Stimulated activated CD8-positive, alpha-beta memory T cell treated with anti-CD3 and anti-CD28 coated beads, Interleukin-7, amount 100 ng/mL, for 24 hours (primary cell): ENCODE measurements at regions not wholly inside any gene's neighbourhood (a gene's known extent, or its start where the extent isn't known, plus 50 kb on each side); places are given as distances from the start of the nearest gene placed in this dataset.
"Not testable (repeated sequence)": the region's sequence is repeated elsewhere in the genome, so short reads cannot be mapped to it uniquely, and the experiment has no call there.

Experiments
- DNase-seq: peaks from one replicate; pipeline ENCODE4 v3.0.0-alpha.2; 2020; ENCODE audit warnings: low read depth

DNA sequence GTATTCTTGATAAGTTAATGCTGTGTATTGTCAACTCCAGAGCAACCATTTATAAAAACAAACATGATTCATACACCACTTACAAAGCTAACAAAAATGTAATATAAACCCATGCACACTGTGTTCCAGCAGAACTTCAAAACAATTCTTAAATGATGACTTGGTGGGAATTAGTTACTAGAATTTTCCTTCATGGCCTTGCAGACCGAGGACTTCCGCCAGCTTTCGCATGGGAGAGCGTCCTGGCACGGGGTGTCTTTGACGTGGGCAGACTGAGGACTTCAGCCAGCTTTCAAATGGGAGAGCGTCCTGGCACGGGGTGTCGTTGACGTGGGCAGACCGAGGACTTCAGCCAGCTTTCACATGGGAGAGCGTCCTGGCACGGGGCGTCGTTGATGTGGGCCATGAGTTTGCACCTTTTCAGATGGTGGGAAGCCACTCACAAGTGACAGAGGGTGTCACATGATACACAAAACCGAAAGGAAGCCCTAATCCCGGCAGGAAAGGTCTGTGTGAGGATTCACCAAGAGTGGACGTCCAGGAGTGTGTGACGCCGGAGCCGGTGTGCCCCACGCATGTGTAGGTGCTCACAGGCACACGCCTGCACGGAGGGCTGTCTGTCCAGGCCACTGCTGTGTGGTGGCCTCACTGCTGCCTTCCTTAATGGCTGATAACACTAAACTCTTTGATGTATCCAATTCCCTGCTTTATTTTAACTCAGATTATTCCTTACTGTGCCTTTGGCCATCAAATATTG is 211.3 kb upstream of the IRX4 start:
- DNase-seq: no peak

DNA sequence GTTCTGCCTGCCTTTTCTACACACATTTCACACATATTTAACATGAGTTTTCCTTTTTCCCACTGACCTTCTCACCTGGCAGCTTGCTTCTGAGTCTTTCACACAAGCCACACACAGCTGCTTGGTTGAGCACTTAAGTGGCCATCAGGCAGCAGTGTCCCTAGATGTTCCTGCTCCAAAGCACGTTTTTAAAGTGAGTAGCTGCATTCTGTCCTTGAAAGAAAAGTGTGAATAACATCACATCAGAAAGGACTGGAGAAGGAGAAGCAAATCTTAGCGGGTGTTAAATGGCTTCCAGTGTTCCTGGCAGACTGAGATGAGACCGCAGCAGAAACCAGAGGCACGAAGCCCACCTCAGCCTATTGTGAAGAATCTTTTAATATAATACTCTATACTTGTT is 209.2 kb upstream of the IRX4 start:
- no peak for DNase-seq

DNA sequence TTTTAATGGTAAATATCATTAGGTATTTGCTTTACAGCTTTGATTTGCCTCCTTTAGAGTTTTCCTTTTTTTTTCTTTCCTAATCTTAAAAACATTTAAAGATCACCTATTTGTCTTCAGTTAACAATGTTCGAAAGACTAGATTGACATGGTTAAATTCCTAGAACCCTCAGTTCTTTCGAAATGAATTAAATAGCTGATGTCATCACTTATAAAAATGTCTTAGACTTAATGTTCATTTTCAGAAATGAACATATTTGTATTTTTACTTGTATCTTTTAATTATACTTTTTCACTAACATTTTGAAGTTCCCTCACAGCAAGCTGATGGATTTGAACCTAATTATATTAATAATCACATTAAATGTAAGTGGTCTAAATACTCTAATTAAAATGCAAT is 205.3 kb upstream of the IRX4 start:
- DNase-seq: no peak

- no peak for DNase-seq
Measured at GRCh38 chr5:2075365-2075764, 192.6 kb upstream of the IRX4 start.

DNA sequence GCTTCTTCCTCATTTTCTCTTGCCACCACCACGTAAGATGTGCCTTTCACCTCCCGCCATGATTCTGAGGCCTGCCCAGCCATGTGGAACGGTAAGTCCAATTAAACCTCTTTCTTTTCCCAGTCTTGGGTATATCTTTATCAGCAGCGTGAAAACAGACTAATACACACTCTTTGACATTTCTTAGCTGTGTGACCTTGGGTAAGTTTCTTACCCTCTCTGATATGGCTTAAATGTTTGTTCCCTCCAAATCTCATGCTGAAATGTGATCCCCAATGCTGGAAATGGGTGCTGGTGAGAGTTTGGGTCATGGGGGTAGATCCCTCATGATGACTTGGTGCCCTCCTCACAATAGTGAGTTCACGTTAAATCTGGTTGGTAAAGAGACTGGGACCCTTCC is 188.8 kb upstream of the IRX4 start:
- DNase-seq: no peak

DNA sequence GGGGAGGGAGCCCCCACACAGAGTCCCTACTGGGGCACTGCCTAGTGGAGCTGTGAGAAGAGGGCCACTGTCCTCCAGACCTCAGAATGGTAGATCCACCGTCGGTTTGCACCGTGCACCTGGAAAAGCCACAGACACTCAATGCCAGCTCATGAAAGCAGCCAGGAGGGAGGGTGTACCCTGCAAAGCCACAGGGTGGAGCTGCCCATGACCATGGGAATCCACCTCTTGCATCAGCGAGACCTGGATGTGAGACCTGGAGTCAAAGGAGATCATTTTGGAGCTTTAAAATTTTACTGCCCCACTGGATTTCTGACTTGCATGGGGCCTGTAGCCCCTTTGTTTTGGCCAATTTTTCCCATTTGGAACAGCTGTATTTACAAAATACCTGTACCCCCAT is 188.1 kb upstream of the IRX4 start:
- DNase-seq: not testable (repeated sequence)

DNA sequence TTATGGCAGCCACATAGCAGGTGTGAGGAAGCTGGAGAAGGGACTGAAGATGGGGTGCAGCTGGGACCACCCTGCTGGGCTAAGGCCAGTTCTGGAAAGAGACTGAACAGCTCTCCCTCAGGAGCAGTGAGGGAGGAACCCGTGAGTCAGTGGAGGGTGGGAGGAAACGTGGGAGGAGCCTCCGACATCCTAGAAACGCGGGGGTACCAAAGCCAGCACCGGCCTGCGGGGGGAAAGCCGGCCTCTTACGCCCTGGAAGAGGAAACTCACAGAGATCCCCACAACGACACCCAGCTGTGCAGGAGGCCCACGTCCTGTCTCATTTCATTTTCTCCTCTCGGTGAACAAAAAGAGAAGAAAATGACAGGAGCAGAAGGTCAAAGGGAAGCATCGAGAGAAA is 185.8 kb upstream of the IRX4 start:
- DNase-seq: no peak

DNA sequence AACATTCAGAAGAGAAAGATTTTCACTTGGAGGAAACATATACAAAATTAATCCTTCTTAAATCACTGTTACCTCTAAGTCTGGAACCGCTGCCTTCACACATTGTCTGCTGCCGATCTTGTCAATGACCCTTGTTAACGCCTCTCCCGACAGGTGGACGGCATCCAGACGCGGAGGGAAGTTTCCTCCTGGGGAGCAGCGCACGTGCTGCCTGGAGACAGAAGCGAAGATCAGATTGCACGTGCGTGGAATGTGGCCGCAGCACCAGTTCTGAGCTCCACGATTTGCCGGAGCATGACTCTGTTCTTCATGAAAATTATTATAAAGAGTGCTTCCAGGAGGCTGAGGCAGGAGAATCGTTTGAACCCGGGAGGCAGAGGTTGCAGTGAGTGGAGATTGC is 183.6 kb upstream of the IRX4 start:
- no peak for DNase-seq

DNA sequence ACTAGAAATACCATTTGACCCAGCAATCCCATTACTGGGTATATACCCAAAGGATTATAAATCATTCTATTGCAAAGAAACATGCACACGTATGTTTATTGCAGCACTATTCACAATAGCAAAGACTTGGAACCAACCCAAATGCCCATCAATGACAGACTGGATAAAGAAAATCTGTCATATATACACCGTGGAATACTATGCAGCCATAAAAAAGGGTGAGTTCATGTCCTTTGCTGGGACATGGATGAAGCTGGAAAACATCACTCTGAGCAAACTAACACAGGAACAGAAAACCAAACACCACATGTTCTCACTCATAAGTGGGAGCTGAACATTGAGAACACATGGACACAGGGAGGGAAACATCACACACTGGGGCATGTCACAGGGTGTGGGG is 180.7 kb upstream of the IRX4 start:
- not testable (repeated sequence) for DNase-seq

GRCh38 chr5:2052687-2053086 is 170.0 kb upstream of the IRX4 start:
- no peak for DNase-seq

GRCh38 chr5:2049876-2050275 is 167.2 kb upstream of the IRX4 start:
- no peak for DNase-seq

- DNase-seq: no peak
Measured at GRCh38 chr5:2048664-2049063, 165.9 kb upstream of the IRX4 start.

- no peak for DNase-seq
Measured at GRCh38 chr5:2047341-2047927, 164.7 kb upstream of the IRX4 start.

- DNase-seq: no peak
Measured at GRCh38 chr5:2044041-2044440, 161.3 kb upstream of the IRX4 start.

DNA sequence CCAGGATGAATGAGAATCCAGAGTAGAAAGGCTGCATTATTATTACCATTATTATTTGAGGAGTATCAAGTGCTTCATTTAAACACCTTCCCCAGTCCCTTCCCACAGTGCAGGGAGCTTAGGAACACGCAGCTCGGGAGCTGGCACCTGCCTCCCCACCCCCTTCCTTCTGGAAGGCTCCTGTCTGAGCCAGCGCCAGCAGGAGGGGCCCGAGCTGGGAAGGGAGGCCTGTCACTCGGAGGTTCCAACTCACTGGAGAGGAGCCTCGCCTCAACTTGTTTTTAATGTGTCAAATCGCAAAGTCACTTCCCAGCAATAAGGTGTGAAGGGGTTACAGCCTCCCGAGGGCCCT is 156.4 kb upstream of the IRX4 start:
- DNase-seq: no peak

- peak; percentile 24 for DNase-seq
Measured at GRCh38 chr5:2038321-2039179, 155.8 kb upstream of the IRX4 start.

GRCh38 chr5:2036885-2037284 is 154.2 kb upstream of the IRX4 start:
- no peak for DNase-seq

GRCh38 chr5:2032432-2032831 is 149.7 kb upstream of the IRX4 start:
- no peak for DNase-seq

DNA sequence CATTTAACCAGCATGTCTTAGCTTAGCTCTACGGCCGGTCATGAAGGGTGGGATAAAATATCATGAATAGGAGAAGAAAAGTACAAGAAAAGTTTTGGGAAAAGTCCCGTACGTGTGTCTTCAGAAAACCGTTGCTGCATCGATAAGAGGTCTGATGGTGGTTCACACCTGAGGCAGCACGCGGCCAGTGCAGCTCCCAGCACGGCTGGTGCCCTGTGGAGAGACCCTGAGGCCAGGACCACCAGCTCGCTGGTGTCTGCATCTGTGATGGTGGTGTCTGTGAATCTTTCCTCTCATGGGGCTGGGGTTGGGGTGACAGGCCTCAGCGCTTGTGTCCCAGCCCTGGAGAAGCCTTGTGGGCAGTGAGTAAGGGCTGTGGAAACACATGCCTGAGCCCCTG is 148.9 kb upstream of the IRX4 start:
- no peak for DNase-seq

DNA sequence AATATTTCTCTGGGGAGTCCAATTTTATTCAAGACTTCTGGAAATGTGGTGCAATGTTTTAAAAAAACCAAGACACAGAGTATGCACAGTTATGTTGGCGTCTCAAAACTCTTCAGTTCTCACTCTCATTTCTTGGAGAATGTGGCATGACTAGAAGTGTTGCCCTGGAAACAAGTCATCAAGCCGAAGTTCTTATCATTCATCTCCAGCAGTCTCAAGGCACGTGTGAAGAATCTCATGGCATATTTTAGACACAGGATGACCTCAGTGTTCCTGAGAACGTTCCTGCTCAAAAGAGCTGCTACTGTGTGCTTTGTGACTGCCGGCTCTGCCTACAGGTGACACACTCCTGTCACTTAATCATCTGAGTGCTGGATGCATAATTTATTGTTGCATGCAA is 147.4 kb upstream of the IRX4 start:
- no peak for DNase-seq

DNA sequence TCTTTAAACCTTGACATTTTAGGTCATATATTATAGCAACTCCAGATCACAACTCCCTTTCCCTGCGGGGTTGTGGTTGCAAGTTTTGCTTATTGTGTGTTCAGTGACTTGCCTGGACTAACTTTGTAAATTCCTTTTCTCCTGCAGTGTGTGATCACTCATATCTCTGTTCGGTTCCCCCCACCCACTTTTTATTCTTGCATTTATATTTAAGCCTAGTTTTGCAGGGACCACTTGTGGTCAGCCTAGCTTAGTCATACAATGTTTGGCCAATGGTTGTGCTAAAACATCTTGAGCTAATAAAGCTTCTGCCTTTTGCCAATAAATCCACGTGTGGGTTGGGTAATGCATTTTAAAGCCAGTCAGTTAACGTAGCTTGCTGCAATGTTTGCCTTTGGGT is 146.5 kb upstream of the IRX4 start:
- no peak for DNase-seq

- DNase-seq: no peak
Measured at GRCh38 chr5:2027790-2028189, 145.1 kb upstream of the IRX4 start.

DNA sequence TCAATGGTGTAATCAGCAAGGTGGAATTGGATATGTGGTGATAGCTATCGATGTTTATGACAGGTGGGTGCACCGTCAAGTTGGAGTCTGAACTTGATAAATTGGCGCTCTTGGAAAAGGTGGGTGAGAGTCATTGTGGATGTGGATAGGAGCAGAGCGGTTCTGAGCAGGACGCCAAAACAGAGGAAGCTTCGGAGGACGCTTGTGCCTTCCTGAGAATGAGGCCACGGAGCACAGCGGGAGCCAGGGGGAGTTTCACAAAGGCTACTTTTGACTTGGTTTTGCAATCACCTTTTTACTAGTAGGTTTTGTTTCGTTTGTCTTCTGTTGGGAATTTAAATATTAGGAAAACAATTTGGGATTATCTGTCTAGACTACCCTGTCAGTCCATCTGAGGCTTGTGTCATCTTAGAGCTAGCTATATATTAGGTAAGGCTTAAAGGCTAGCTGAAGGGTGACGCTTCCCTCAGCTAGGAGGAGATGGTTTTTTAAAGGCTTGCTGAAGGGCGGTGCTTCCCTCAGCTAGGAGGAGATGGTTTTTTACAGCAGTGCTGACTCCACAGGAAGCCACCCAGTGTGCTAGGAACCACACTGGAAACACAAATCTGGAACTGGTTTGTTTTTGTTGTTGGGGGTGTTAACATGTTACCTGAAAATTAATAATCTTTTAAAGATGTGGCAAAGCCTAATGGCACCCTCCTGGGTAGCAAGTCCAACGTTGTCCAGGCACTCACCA is 142.4 kb upstream of the IRX4 start:
- DNase-seq: no peak
